Spleen (tissue), 11 donors: ENCODE measurements at regions not wholly inside any gene's neighbourhood (a gene's known extent, or its start where the extent isn't known, plus 50 kb on each side); places are given as distances from the start of the nearest gene placed in this dataset.

ENCODE experiments used
- DNase-seq: peaks from one replicate; pipeline ENCODE4 v3.0.0-alpha.2; 2020
- H3K27ac ChIP-seq, 8 donors: fragments of 200-600 bp; sonication (generic) in 7 of 8; 1 replicate in 4 of 8; 2 replicates in 4 of 8; pipeline versions ENCODE4 v1.5.0 to v1.8.0; 2016 to 2021; ENCODE audit warnings: inconsistent platforms in 4 of 8, mild to moderate bottlenecking in 4 of 8, moderate library complexity in 1 of 8
- H3K27me3 ChIP-seq, 7 donors: fragments of 200-600 bp; sonication (generic) in 6 of 7; replicated peaks in 1 of 7; 1 replicate in 4 of 7; 2 replicates in 3 of 7; pipeline versions ENCODE4 v1.5.0 to v1.8.0; 2016 to 2021; ENCODE audit warnings: inconsistent platforms in 3 of 7, mild to moderate bottlenecking in 1 of 7
- H3K36me3 ChIP-seq, 6 donors: fragments of 200-600 bp; sonication (generic) in 5 of 6; 1 replicate in 4 of 6; 2 replicates in 2 of 6; pipeline versions ENCODE4 v1.5.0 to v1.8.0; 2016 to 2021; ENCODE audit warnings: inconsistent platforms in 2 of 6
- H3K4me1 ChIP-seq, 6 donors: fragments of 200-600 bp; sonication (generic) in 5 of 6; 1 replicate in 3 of 6; 2 replicates in 3 of 6; pipeline versions ENCODE4 v1.5.0 to v1.8.0; 2016 to 2021; ENCODE audit warnings: inconsistent platforms in 3 of 6
- H3K4me3 ChIP-seq, 8 donors: fragments of 200-600 bp; sonication (generic) in 7 of 8; 1 replicate in 4 of 8; 2 replicates in 4 of 8; pipeline versions ENCODE4 v1.5.0 to v1.8.0; 2016 to 2021; ENCODE audit warnings: inconsistent platforms in 4 of 8, mild to moderate bottlenecking in 4 of 8, moderate library complexity in 2 of 8
- H3K9me3 ChIP-seq, 8 donors: fragments of 200-600 bp; sonication (generic) in 7 of 8; 1 replicate in 4 of 8; 2 replicates in 4 of 8; pipeline versions ENCODE4 v1.5.0 to v1.8.0; 2016 to 2021; ENCODE audit warnings: inconsistent platforms in 4 of 8
- POLR2A ChIP-seq, 3 donors: fragments of 450-650 bp; IDR thresholded peaks; one replicate each; pipeline ENCODE4 v1.5.1; 2017; ENCODE audit warnings: antibody characterized with exemption in 3 of 3, mild to moderate bottlenecking in 1 of 3
- POLR2AphosphoS5 ChIP-seq, 3 donors: sonication (generic); formaldehyde crosslinking; IDR thresholded peaks; one replicate each; pipeline ENCODE4 v1.5.1; 2017; ENCODE audit warnings: antibody characterized with exemption in 3 of 3
- WGBS, 5 donors: extraction: QIAGEN DNeasy Blood & Tissue Kit in 3 of 5; methylation state at CpG; one replicate each; pipeline versions ENCODE4 v1.1.5 to v1.1.7; 2013 to 2018; 5-methylcytosine and 5-hydroxymethylcytosine counted together
- intact Hi-C: fragments of 100-400 bp; cut with DNase I; formaldehyde crosslinking; loops from one replicate; pipeline ENCODE4 v1.15.0; 2023; ENCODE audit warnings: low total_unique reads
- TF ChIP-seq, protein P1 (sequence below), 11 experiments: fragments of 200-600 bp in 7 of 11; fragments of 450-650 bp in 4 of 11; sonication (generic) in 4 of 11; IDR thresholded peaks in 8 of 11; conservative IDR thresholded peaks in 3 of 11; 1 replicate in 7 of 11; 2 replicates in 4 of 11; pipeline versions ENCODE4 v1.4.0 to v1.8.0; 2016 to 2021; ENCODE audit warnings: antibody characterized with exemption in 11 of 11, inconsistent platforms in 4 of 11, mild to moderate bottlenecking in 1 of 11
- donor health status: healthy with polysubstance abuse.
- donor health status: DM: no; HTN: no; CAD: no; lungs with moderate emphysema.
- donor health status: DM: no; HTN: no; CAD: no.
- donor health status: Bipolar disorder and iron deficiency.
- donor health status: healthy.
- donor health status: DM: no; HTN: no; CAD: no.
- donor health status: DM: yes; HTN: yes; CAD: no.

GRCh38 chr5:87608385-87608784 is 195.7 kb upstream of the CCNH start:
- DNase-seq = no peak
- H3K9me3 ChIP-seq = peaks cover 0 to 5% (median 0%) of the 10 kb centered on the region in 8 donors
- no peaks in the 10 kb centered on the region for H3K4me1 ChIP-seq
- intact Hi-C loops = no loop called here
- TF ChIP-seq, protein P1, sequence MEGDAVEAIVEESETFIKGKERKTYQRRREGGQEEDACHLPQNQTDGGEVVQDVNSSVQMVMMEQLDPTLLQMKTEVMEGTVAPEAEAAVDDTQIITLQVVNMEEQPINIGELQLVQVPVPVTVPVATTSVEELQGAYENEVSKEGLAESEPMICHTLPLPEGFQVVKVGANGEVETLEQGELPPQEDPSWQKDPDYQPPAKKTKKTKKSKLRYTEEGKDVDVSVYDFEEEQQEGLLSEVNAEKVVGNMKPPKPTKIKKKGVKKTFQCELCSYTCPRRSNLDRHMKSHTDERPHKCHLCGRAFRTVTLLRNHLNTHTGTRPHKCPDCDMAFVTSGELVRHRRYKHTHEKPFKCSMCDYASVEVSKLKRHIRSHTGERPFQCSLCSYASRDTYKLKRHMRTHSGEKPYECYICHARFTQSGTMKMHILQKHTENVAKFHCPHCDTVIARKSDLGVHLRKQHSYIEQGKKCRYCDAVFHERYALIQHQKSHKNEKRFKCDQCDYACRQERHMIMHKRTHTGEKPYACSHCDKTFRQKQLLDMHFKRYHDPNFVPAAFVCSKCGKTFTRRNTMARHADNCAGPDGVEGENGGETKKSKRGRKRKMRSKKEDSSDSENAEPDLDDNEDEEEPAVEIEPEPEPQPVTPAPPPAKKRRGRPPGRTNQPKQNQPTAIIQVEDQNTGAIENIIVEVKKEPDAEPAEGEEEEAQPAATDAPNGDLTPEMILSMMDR (IDR thresholded peaks at IDR 0.05 in 8 of 11, conservative IDR thresholded peaks at IDR 0.05 in 3 of 11) = no peak
- TF ChIP-seq POLR2A (IDR thresholded peaks at IDR 0.05) (no peak), POLR2AphosphoS5 (IDR thresholded peaks at IDR 0.05) (no peak)
- H3K27me3 ChIP-seq = no peaks in the 10 kb centered on the region
- 71 to 82% (median 73%) methylated on average over 1 of the region's 1 CpG for WGBS, 5 donors
- no peaks in the 10 kb centered on the region for H3K36me3 ChIP-seq
- H3K4me3 ChIP-seq = no peak overlapping the region
- no peak overlapping the region for H3K27ac ChIP-seq

DNA sequence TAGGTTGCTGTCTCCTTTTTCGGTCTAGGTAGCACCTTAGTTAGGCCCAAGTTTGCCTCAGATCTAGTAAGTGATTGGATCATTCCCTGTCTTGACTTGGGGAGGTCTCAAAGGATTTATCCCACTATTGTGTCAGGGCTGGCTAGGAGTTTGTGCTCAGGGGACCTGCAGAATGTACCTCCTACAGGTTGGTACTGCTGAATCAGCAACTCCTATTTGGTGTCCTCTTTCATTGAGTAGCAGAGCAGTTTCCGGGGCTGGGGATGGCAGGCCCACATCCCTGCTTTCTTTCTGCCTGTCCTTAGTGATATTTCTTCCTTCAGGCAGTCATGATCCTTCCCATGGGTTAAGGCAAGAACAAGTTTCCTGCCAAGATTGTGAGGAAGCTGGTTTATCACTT is 192.9 kb upstream of the CCNH start:
- no peak overlapping the region for H3K27ac ChIP-seq
- intact Hi-C loops = no loop called here

GRCh38 chr5:87599778-87600177 is 187.0 kb upstream of the CCNH start:
- no peak for DNase-seq
- H3K4me1 ChIP-seq = no peaks in the 10 kb centered on the region
- TF ChIP-seq, protein P1 (IDR thresholded peaks at IDR 0.05 in 8 of 11, conservative IDR thresholded peaks at IDR 0.05 in 3 of 11) = no peak
- no peaks in the 10 kb centered on the region for H3K36me3 ChIP-seq
- no peak overlapping the region for H3K4me3 ChIP-seq
- no peak overlapping the region for H3K27ac ChIP-seq
- WGBS, 5 donors = 77 to 92% (median 83%) methylated on average over 2 of the region's 2 CpGs
- intact Hi-C loops = no loop called here
- H3K27me3 ChIP-seq = no peaks in the 10 kb centered on the region
- peaks cover 0 to 22% (median 3%) of the 10 kb centered on the region in 8 donors for H3K9me3 ChIP-seq

More for the DNA sequence above, 192.9 kb upstream of the CCNH start:
- H3K27me3 ChIP-seq = no peaks in the 10 kb centered on the region
- DNase-seq = no peak
- H3K9me3 ChIP-seq = peaks cover 0 to 7% (median 0%) of the 10 kb centered on the region in 8 donors
- H3K4me3 ChIP-seq = no peak overlapping the region
- no peaks in the 10 kb centered on the region for H3K4me1 ChIP-seq
- TF ChIP-seq POLR2AphosphoS5 (IDR thresholded peaks at IDR 0.05) (no peak), POLR2A (IDR thresholded peaks at IDR 0.05) (no peak)
- TF ChIP-seq, protein P1 (IDR thresholded peaks at IDR 0.05 in 8 of 11, conservative IDR thresholded peaks at IDR 0.05 in 3 of 11) = no peak
- no peaks in the 10 kb centered on the region for H3K36me3 ChIP-seq
- 63 to 80% (median 78%) methylated on average over 2 of the region's 2 CpGs for WGBS, 5 donors

DNA sequence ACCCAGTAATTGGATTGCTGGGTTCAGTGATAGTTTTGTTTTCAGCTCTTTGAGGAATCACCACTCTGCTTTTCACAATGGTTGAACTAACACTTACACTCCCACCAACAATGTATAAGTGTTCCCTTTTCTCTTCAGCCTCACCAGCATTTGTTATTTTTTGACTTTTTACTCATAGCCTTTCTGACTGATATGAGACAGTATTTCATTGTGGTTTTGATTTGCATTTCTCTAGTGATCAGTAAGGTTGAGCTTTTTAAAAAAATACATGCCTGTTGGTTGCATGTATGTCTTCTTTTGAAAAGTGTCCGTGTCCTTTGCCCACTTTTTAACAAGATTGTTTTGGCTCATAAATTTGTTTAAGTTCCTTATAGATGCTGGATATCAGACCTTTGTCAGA is 185.7 kb upstream of the CCNH start:
- Histone ChIP-seq H3K27ac (no peak overlapping the region), H3K4me1 (no peaks in the 10 kb centered on the region), H3K4me3 (no peak overlapping the region), H3K36me3 (no peaks in the 10 kb centered on the region), H3K27me3 (no peaks in the 10 kb centered on the region), H3K9me3 (peaks cover 0 to 22% (median under 1%) of the 10 kb centered on the region in 8 donors)
- intact Hi-C loops = no loop called here
- no peak for DNase-seq
- 73 to 89% (median 81%) methylated on average over 1 of the region's 1 CpG for WGBS, 5 donors
- TF ChIP-seq POLR2AphosphoS5 (IDR thresholded peaks at IDR 0.05) (no peak), POLR2A (IDR thresholded peaks at IDR 0.05) (no peak)

DNA sequence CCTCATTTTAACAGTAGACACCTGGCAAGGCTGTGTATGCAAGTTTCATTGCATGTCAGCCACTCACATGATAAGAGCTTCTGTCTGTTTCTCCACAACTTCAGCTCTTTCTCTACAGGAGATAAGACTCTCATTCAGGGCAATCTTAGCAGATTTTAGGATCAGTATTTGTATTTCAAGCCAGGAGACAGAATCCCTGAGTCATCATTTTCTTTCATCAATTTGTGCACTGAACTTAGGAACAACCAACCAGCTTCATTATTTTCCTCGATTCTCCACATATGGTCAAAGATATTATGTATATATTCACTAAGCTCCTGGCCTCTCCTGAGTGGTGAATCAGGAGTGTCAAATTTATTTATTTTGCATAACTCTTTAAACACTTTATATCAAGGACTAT is 181.8 kb upstream of the CCNH start:
- intact Hi-C loops = no loop called here
- Histone ChIP-seq H3K4me1 (no peaks in the 10 kb centered on the region), H3K4me3 (no peak overlapping the region), H3K27ac (no peak overlapping the region), H3K9me3 (peaks cover 0 to 32% (median 0%) of the 10 kb centered on the region in 8 donors), H3K36me3 (no peaks in the 10 kb centered on the region), H3K27me3 (no peaks in the 10 kb centered on the region)
- TF ChIP-seq POLR2AphosphoS5 (IDR thresholded peaks at IDR 0.05) (no peak), POLR2A (IDR thresholded peaks at IDR 0.05) (no peak)
- TF ChIP-seq, protein P1 (IDR thresholded peaks at IDR 0.05 in 8 of 11, conservative IDR thresholded peaks at IDR 0.05 in 3 of 11) = no peak
- DNase-seq = no peak
- 77 to 84% (median 79%) methylated on average over 1 of the region's 1 CpG for WGBS, 5 donors
